T-helper 2 cell treated with Interferon-gamma antibody and Interleukin-4, amounts not matched to agents 100 ng/mL and 5 ng/mL, for 36 hours (primary cell): ENCODE measurements at regions not wholly inside any gene's neighbourhood (a gene's known extent, or its start where the extent isn't known, plus 50 kb on each side); places are given as distances from the start of the nearest gene placed in this dataset.

Source experiments
- intact Hi-C: fragments of 100-400 bp; cut with micrococcal nuclease; formaldehyde crosslinking; loops from one replicate; pipeline ENCODE4 v1.15.1; 2023

DNA sequence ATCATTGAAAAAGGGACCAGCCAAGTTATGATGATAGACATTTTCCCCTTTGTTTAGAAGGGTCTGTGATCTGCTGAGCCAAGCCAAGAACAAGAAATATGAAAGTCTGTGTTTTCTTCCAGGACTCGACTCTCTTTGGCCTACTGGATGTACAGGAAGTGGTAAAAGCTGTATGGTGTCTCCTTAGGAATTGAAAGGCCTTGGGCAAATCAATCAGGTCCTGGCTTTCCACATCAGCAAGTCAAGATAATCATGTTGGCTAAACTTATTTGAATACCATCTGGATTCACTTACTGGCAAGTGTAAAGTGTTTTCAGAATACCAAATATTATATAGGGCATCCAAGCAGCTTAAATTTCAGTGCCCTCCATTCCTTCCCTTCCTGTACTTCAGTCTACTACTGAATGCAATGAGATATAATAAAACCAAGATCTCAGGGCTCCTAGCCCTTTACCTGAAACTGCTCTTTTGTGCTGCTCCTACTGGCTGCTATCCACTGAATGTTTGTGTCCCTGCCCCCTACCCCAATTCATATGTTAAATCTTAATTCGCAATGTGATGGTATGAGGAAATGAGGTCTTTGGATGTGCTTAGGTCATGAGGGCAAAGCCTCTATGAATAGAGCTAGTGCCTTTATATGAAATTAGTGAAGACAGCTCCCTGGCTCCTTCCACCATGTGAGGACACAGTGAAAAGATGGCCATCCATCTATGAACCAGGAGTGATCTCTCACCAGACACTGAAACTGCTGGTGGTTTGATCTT is 578.0 kb downstream of the SPRY1 start:
- intact Hi-C loops, result no loop called here

DNA sequence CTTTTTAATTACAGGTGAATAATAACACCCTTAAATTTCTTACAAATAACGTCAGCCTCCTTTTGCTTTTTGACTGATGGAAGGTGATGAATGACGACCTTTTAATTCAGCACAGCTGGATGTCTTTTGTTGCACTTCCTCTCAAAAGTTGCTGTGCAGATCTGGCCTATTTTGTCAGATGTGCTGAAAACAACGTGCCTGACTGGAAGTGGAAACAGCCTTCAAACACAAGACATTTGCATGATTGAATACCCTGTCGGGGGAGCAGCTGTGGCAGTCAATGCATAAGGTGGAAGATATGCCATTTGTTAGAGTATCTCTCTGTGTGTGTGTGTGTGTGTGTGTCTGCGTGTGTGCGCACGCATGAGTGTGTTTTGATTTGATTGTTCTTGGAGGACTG is 579.7 kb downstream of the SPRY1 start:
- intact Hi-C loops, result no loop called here

GRCh38 chr4:123976819-123977218 is 580.2 kb downstream of the SPRY1 start:
- intact Hi-C loops, result no loop called here

DNA sequence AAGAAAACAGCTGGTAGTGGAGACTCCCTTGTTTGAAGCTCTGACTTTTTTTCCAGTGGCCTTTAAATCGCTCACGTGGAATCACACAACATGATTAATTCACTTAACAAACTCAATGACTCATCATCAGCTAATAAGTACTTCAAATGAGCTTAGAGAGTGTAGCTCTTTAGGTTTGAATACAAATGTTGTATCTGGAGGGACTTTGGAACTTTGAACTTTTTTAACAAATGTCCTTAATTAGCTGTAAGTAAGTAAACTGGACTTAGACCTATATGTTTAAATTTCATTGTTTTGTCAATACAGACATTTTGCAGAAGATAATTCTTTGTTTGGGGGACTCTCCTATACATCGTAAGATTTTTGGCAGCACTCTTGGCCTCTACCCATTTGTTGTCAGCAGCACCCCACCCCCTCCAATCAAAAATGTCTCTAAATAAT is 581.1 kb downstream of the SPRY1 start:
- intact Hi-C loops, result no loop called here

DNA sequence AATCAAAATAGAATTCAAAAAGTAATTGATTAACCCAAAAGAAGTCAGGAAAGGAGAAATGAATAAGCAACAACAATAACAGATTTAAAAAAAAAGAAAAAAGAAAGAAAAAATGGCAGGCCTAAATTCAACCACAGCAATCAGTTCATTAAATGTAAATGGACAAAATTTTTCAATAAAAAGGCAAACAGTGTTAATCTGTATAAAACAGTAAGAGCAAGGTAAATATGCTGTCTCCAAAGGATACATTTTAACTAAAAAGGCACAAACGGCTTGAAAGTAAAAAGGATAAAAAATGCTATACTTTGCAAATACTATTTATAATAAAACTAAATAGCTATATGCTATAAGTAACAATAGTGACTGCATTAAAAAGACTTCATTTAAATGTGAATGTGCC is 582.0 kb downstream of the SPRY1 start:
- intact Hi-C loops, result no loop called here

- intact Hi-C loops, result no loop called here
Measured at GRCh38 chr4:123980736-123981300, 584.2 kb downstream of the SPRY1 start.

- intact Hi-C loops, result no loop called here
Measured at GRCh38 chr4:123984886-123985285, 588.3 kb downstream of the SPRY1 start.

DNA sequence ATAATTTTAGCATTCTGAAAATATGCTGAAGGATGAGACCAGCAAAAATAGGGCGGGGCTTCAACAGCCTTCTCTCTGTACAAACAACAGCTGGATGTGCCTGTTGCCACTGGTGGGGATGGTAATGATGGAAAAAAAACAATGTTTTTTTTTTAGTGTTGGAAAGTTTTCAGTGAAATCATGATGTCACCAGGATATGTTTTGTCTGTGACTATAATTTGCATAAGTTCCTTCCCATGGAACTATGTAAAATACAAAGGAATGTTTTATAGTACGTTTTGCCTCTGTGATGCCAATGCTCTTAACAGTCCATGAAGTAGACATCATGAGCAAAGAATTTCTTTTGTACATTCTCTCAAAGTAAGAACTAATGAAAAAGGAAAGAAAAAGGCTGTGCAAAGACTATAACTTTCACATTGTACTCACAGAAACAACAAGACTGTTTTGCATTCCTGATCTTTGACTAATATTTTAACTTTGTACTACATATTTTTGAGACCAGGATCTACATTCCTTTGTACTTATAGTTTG is 589.7 kb downstream of the SPRY1 start:
- intact Hi-C loops, result no loop called here

GRCh38 chr4:123987408-123987807 is 590.8 kb downstream of the SPRY1 start:
- intact Hi-C loops, result no loop called here

- intact Hi-C loops, result no loop called here
Measured at GRCh38 chr4:123990310-123990870, 593.8 kb downstream of the SPRY1 start.

DNA sequence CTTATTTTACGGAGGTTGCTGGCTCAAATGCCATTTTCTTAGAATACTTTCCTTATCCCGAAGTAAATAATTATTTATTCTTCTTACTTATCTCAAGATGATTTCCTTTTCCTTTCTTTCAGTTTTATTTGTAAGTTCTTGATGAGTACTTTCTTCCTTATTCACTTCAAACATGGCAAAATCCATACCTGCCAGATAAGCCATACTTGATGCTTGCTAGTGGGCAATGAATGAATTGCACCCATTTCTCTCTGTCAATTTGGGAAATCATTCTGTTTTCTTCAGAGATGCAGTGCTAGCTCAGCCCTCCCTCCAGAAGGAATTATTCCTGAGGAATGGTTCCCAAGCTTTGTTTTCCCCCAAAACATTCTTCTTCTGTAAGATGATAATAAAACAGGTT is 598.3 kb downstream of the SPRY1 start:
- intact Hi-C loops, result no loop called here

- intact Hi-C loops, result no loop called here
Measured at GRCh38 chr4:123995936-123996335, 599.3 kb downstream of the SPRY1 start.

DNA sequence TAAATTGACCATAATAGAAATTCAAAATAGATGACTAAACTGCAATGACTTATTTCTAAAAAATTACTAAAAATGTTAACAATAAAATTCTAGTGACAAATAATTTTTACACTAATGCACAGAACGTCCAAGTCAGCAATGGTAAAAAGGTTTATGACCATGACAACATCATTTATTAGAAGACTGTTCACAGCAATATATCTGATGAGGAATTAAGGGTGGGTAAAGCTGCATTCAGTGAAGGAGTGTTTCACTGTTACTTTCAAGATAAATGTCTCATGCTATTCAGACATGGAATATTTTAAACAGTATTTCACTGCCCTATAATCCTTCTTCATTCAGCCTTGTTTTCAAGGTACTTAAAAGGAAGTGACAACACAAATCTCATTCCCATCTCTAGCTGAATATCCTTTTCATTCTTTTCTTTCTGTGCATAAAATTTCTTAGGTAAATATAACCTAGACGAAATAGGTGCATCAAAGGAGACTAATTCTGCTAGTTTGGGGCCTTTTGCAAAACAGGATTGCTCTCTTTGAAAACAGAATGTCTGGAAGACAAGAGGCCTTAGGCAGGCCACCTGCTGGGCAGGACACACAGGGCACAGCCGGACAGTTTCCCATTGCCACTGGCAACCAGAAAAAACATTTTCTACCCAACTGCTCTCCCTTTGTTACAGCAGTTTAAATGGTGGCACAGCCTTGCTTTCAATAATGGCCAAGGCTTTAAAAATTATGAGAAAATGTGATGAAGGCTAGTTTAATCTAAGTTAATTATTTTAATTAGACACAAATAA is 600.3 kb downstream of the SPRY1 start:
- intact Hi-C loops, result no loop called here

- intact Hi-C loops, result no loop called here
Measured at GRCh38 chr4:123997776-123998449, 601.3 kb downstream of the SPRY1 start.

GRCh38 chr4:124000233-124000632 is 603.6 kb downstream of the SPRY1 start:
- intact Hi-C loops, result no loop called here

DNA sequence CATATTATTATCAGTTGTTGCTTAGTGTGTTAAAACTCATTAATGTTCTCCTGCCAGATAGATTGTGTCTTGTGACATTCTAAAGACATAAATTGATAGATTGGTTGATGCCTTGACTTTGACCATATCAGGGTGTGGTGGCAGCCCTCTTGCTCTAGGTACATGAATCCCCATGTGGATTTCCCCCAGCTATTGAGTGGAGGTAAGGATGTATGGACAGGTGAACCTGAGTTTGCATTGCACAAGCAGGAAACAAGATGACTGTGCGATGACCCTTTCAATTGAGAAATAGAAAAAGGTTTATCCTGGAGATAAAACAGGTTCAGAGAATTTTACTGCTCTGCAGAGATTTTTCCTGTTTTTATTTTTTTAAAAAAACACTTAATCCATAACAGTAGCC is 619.2 kb downstream of the SPRY1 start:
- intact Hi-C loops, result no loop called here

DNA sequence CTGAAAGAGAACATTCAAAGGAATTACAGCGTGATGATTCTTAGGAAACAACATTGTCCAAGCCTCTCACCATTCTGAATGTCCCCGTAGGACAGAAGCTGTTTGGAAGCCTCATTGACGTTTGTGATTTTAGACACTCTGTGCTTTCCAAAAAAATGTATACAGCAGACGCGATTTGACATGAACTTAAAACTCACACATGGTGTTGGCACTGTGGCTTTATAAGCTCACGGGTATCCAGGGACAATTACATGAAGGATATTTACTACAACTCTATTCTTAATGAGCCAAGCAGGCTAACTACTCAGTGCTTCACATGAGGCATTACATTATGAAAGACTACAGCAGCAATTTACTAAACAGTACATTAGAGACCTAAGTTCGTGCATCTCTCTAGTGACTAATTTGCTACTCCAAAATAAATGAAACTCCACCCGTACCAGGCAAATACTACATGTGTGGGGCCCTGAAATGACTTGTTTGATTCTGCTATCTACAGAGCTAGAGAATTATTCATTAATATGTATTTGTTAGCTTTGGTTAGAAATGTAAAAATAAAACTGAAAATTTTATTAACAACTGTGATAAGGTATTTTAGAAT is 620.7 kb downstream of the SPRY1 start:
- intact Hi-C loops, result no loop called here

GRCh38 chr4:124018383-124019317 is 622.1 kb downstream of the SPRY1 start:
- intact Hi-C loops, result no loop called here

GRCh38 chr4:124019749-124020549 is 623.4 kb downstream of the SPRY1 start:
- intact Hi-C loops, result no loop called here
